ENCODE measurements at regions not wholly inside any gene's neighbourhood (a gene's known extent, or its start where the extent isn't known, plus 50 kb on each side); places are given as distances from the start of the nearest gene placed in this dataset.

DNA sequence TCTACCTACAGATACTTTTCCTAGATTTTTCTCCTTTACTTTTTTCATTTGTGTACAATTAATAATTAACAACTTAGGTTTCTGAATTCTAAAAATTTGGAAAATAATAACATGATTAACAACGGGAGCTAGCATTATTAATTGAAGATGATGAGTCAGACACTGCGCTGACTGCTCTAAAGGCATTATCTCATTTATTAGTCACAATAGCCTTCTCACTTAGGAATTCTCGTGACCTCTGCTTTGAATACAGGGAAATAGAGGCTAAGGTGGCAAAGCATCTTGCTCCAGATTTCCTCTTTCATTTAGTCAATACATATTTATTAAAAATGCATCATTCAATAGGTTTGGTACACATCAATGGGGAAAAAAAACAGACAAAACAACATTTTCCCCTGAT, 441.3 kb downstream of the PCDH18 start:
- no peaks in the 10 kb centered on the region for H3K4me1 ChIP-seq (ENCODE audit: control insufficient read depth, insufficient read depth, low read length)
- no peak overlapping the region for H3K4me3 ChIP-seq (ENCODE audit: low read length)
- no peaks in the 10 kb centered on the region for H3K9me3 ChIP-seq (ENCODE audit: control insufficient read depth, insufficient read depth, low read length)
- peaks cover 10 to 14% of the 10 kb centered on the region in 2 donors for H3K9me3 Mint-ChIP-seq
- no peak overlapping the region for H3K4me3 Mint-ChIP-seq
- intact Hi-C loops (cut with micrococcal nuclease) = no loop called here
- no peak overlapping the region for H3K27ac ChIP-seq (ENCODE audit: low read length)
- no peaks in the 10 kb centered on the region for H3K36me3 ChIP-seq (ENCODE audit: control insufficient read depth, insufficient read depth, low read length)
- no peak for ATAC-seq
- no peaks in the 10 kb centered on the region for H3K36me3 Mint-ChIP-seq
- no peaks in the 10 kb centered on the region for H3K27me3 ChIP-seq (ENCODE audit: control insufficient read depth, insufficient read depth, low read length)
- H3K4me1 Mint-ChIP-seq = no peaks in the 10 kb centered on the region
- TF ChIP-seq CTCF (IDR thresholded peaks at IDR 0.05) = no peak
- no peak overlapping the region for H3K27ac Mint-ChIP-seq
- no peaks in the 10 kb centered on the region for H3K27me3 Mint-ChIP-seq (ENCODE audit: low read depth in 2 of 2)
- DNase-seq = no peak
- no CpG with 5 or more reads among the region's 3 CpGs for WGBS (ENCODE audit: insufficient coverage)

DNA sequence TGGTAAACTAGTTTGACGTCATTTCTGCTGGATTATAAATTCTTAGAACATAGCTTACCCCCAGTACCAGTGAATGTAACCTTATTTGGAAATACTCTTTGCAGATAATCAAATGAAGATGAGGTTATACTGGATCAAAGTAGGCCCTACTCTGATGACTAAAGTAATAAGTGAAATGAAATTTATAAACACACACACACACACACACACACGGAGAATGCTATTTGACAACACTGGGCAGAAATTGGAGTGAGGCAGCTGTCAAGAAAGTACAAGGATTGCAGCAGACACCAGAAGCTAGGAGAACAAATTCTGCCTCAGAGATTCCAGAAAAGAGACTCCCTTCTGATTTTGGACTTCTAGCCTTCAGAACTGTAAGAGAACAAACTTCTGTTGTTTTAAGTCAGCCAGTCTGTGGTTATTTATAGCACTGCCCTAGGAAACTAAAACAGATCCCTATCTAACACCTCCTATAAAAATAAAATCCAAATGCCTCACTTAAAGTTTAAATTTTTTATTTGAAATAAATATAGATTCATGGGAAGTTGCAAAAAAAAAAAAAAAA, 448.6 kb downstream of the PCDH18 start:
- ATAC-seq (no peak), DNase-seq (no peak)
- intact Hi-C loops (cut with micrococcal nuclease) = no loop called here
- Mint-ChIP-seq H3K4me1 (no peaks in the 10 kb centered on the region), H3K27me3 (ENCODE audit: low read depth in 2 of 2) (no peaks in the 10 kb centered on the region), H3K36me3 (no peaks in the 10 kb centered on the region), H3K27ac (no peak overlapping the region), H3K4me3 (no peak overlapping the region), H3K9me3 (peaks cover 7 to 11% of the 10 kb centered on the region in 2 donors)
- Histone ChIP-seq H3K4me1 (ENCODE audit: control insufficient read depth, insufficient read depth, low read length) (no peaks in the 10 kb centered on the region), H3K9me3 (ENCODE audit: control insufficient read depth, insufficient read depth, low read length) (no peaks in the 10 kb centered on the region), H3K27ac (ENCODE audit: low read length) (no peak overlapping the region), H3K4me3 (ENCODE audit: low read length) (no peak overlapping the region), H3K36me3 (ENCODE audit: control insufficient read depth, insufficient read depth, low read length) (no peaks in the 10 kb centered on the region), H3K27me3 (ENCODE audit: control insufficient read depth, insufficient read depth, low read length) (no peaks in the 10 kb centered on the region)
- no peak for TF ChIP-seq CTCF (IDR thresholded peaks at IDR 0.05)
- 78% methylated on average over 1 of the region's 2 CpGs for whole genome bisulfite sequencing (ENCODE audit: insufficient coverage)

DNA sequence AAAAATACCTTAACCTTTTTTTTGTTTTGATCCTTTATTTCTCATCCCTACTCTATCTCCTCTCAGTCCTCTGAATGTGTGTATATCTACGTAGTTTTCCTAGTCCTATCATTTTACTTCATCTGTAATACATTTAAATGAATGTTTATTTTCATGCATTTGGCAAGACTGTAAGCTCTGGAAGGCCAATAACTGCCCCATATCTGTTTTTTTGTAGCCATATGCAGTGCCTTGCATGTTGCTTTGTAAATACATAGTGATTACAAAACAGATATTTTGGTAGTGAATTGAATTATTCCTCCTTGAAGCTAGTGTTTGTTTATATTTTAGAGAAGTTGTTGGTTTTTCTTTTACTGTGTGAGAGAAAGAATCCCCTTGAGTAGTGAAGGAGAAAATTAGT, 450.2 kb downstream of the PCDH18 start:
- intact Hi-C loops (cut with micrococcal nuclease) = no loop called here
- H3K27me3 ChIP-seq (ENCODE audit: control insufficient read depth, insufficient read depth, low read length) = no peaks in the 10 kb centered on the region
- DNase-seq (no peak), ATAC-seq (no peak)
- peaks cover 5% of the 10 kb centered on the region for H3K9me3 ChIP-seq (ENCODE audit: control insufficient read depth, insufficient read depth, low read length)
- no peaks in the 10 kb centered on the region for H3K4me1 Mint-ChIP-seq
- no peaks in the 10 kb centered on the region for H3K36me3 Mint-ChIP-seq
- H3K36me3 ChIP-seq (ENCODE audit: control insufficient read depth, insufficient read depth, low read length) = no peaks in the 10 kb centered on the region
- H3K27me3 Mint-ChIP-seq (ENCODE audit: low read depth in 2 of 2) = no peaks in the 10 kb centered on the region
- no CpG with 5 or more reads among the region's 1 CpG for WGBS (ENCODE audit: insufficient coverage)
- TF ChIP-seq CTCF (IDR thresholded peaks at IDR 0.05) = no peak
- no peak overlapping the region for H3K4me3 Mint-ChIP-seq
- H3K9me3 Mint-ChIP-seq = peaks cover 7 to 13% of the 10 kb centered on the region in 2 donors
- H3K27ac Mint-ChIP-seq = no peak overlapping the region
- H3K4me1 ChIP-seq (ENCODE audit: control insufficient read depth, insufficient read depth, low read length) = no peaks in the 10 kb centered on the region
- H3K27ac ChIP-seq (ENCODE audit: low read length) = no peak overlapping the region
- H3K4me3 ChIP-seq (ENCODE audit: low read length) = no peak overlapping the region

DNA sequence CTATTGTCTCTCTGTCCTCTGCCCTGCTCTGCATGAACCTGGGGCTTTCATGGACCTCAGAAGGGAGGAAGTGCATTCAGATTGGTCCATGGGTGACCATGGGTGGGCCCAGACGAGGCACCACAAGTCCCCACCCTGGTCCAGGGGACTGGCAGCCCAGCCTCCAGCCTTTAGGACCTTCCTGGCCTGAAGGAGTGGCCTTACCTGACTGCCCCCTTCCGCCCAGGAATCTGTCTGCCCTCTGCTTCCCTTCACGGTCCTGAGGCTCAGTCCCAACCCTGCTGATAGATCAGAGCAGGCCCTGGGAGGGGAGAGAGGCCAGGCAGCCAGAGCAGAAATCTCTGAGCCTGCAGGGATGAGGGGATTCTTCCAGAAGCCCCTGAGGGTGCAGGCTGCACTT, 455.4 kb downstream of the PCDH18 start:
- H3K4me1 ChIP-seq (ENCODE audit: control insufficient read depth, insufficient read depth, low read length) = no peaks in the 10 kb centered on the region
- no peaks in the 10 kb centered on the region for H3K36me3 Mint-ChIP-seq
- no peaks in the 10 kb centered on the region for H3K36me3 ChIP-seq (ENCODE audit: control insufficient read depth, insufficient read depth, low read length)
- no peak for TF ChIP-seq CTCF (IDR thresholded peaks at IDR 0.05)
- H3K4me3 ChIP-seq (ENCODE audit: low read length) = no peak overlapping the region
- H3K27ac Mint-ChIP-seq = no peak overlapping the region
- peaks cover 9 to 18% of the 10 kb centered on the region in 2 donors for H3K9me3 Mint-ChIP-seq
- peaks cover 7% of the 10 kb centered on the region for H3K9me3 ChIP-seq (ENCODE audit: control insufficient read depth, insufficient read depth, low read length)
- H3K27ac ChIP-seq (ENCODE audit: low read length) = no peak overlapping the region
- DNase-seq (no peak), ATAC-seq (no peak)
- H3K27me3 ChIP-seq (ENCODE audit: control insufficient read depth, insufficient read depth, low read length) = no peaks in the 10 kb centered on the region
- no peak overlapping the region for H3K4me3 Mint-ChIP-seq
- intact Hi-C loops (cut with micrococcal nuclease) = no loop called here
- WGBS (ENCODE audit: insufficient coverage) = 64% methylated on average over 3 of the region's 3 CpGs
- no peaks in the 10 kb centered on the region for H3K27me3 Mint-ChIP-seq (ENCODE audit: low read depth in 2 of 2)
- no peaks in the 10 kb centered on the region for H3K4me1 Mint-ChIP-seq

All from natural killer cell (primary cell).